Kidney epithelial cell (primary cell): ENCODE measurements at regions not wholly inside any gene's neighbourhood (a gene's known extent, or its start where the extent isn't known, plus 50 kb on each side); places are given as distances from the start of the nearest gene placed in this dataset.

ENCODE experiments used
- DNase-seq: peaks from one replicate; pipeline ENCODE4 v3.0.0-alpha.2; 2010; ENCODE audit warnings: low read depth
- H3K27me3 ChIP-seq: 2 replicates; pipeline ENCODE4 v1.6.0; 2011; ENCODE audit warnings: low read length; ENCODE audit not compliant: control insufficient read depth, insufficient read depth
- H3K36me3 ChIP-seq: 2 replicates; pipeline ENCODE4 v1.5.1; 2011; ENCODE audit warnings: low read length; ENCODE audit not compliant: control insufficient read depth, insufficient read depth
- H3K4me3 ChIP-seq: 2 replicates; pipeline ENCODE4 v1.5.1; 2011; ENCODE audit warnings: low read depth, mild to moderate bottlenecking, control low read depth, low read length
- CTCF ChIP-seq: IDR thresholded peaks from 2 replicates; pipeline ENCODE4 v1.5.1; 2011; ENCODE audit warnings: mild to moderate bottlenecking, moderate library complexity, low read length, control low read depth, inconsistent platforms; ENCODE audit not compliant: insufficient read depth, poor library complexity, severe bottlenecking

GRCh38 chr1:229031481-229032341, 239.2 kb upstream of the RAB4A start:
- DNase-seq: no peak
- Histone ChIP-seq H3K4me3 (no peak overlapping the region), H3K36me3 (no peaks in the 10 kb centered on the region), H3K27me3 (peaks cover 16% of the 10 kb centered on the region)
- no peak for TF ChIP-seq CTCF

GRCh38 chr1:229032375-229032774, 238.5 kb upstream of the RAB4A start:
- Histone ChIP-seq H3K4me3 (no peak overlapping the region), H3K27me3 (peaks cover 16% of the 10 kb centered on the region), H3K36me3 (no peaks in the 10 kb centered on the region)
- no peak for TF ChIP-seq CTCF
- no peak for DNase-seq

DNA sequence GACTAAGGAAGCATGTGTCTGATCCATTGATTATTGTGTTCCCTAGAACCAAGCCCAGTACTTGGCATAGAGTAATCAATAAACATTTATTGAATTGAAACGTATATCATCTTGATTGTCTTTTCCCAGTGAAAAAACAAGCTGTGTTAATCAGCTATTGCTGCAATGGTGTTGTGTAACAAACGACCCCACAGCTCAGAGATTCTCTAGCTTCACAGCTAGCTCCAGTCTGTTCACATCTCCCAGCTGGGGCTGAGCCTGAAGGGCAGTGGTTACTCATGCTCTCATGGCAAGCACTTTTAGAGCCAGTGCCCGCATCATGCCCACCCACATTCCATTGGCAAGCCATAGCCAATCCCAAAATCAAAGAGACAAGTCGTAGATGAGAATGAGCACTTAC, 237.4 kb upstream of the RAB4A start:
- no peak for DNase-seq
- Histone ChIP-seq H3K36me3 (no peaks in the 10 kb centered on the region), H3K27me3 (peaks cover 16% of the 10 kb centered on the region), H3K4me3 (no peak overlapping the region)
- no peak for TF ChIP-seq CTCF

- Histone ChIP-seq H3K27me3 (peaks cover 12% of the 10 kb centered on the region), H3K4me3 (no peak overlapping the region), H3K36me3 (no peaks in the 10 kb centered on the region)
- DNase-seq: no peak
- no peak for TF ChIP-seq CTCF
Measured at GRCh38 chr1:229034342-229034741, 236.6 kb upstream of the RAB4A start.

DNA sequence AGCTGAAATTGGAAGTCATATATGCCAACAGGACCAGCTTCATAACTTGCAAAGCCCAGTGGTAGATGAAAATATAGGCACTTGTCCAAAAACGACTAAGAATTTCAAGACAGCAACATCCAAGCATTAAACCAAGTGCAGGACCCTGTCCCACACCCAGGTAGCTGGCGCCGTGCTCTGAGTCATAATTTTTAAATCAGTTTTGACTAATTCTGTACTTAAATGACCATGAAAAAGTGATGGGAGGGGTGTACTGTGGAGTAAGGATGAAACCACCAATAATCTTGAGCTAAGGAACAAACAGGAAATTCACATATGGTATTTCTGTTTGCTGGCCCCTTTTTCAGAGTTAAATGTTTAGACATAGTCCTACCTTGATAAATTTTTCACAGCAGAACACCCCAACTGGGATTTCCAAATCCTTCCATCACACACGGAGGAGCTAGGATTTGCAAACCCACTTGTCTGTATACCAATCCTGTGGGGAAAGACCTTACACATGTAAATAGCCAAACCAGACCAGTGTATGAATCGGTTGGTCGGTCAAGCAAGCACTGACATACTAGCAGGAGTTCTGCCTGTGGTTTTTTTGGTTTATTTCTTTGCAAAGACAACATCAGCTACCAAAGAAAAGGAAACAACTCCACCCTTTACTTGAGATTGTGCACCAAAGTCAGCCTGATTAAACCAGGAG, 235.7 kb upstream of the RAB4A start:
- no peak for TF ChIP-seq CTCF
- no peak overlapping the region for H3K4me3 ChIP-seq
- peaks cover 11% of the 10 kb centered on the region for H3K27me3 ChIP-seq
- H3K36me3 ChIP-seq: no peaks in the 10 kb centered on the region
- DNase-seq: no peak
